ENCODE measurements at regions not wholly inside any gene's neighbourhood (a gene's known extent, or its start where the extent isn't known, plus 50 kb on each side); places are given as distances from the start of the nearest gene placed in this dataset.

- no peak for DNase-seq (ENCODE audit: low spot score)
Observed at GRCh38 chr14:86613126-86613525, 1083.2 kb downstream of the FLRT2 start.

GRCh38 chr14:86604561-86604960 lies 1074.6 kb downstream of the FLRT2 start:
- DNase-seq (ENCODE audit: low spot score): no peak

- no peak for DNase-seq (ENCODE audit: low spot score)
Observed at GRCh38 chr14:86602263-86602662, 1072.3 kb downstream of the FLRT2 start.

GRCh38 chr14:86601813-86602212 lies 1071.9 kb downstream of the FLRT2 start:
- no peak for DNase-seq (ENCODE audit: low spot score)

- DNase-seq (ENCODE audit: low spot score): no peak
Observed at GRCh38 chr14:86597279-86597678, 1067.3 kb downstream of the FLRT2 start.

DNA sequence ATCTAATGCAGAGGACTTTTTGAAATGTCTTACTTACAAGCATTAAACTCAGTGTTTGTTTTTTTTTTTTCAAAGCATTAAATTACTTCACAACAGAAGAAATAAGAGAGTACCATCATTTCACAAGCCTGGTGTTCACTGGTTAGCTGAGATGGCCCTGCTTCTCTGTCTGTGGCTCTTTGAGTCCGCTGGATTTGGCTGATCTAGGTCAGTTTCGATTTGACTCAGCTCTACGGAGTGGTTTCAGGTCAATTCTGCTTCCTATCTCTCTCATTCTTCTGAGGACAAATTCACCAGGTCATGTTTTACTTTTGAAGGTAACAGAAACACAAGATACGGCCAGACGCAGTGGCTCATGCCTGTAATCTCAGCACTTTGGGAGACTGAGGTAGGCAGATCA lies 1066.1 kb downstream of the FLRT2 start:
- DNase-seq (ENCODE audit: low spot score): no peak

DNA sequence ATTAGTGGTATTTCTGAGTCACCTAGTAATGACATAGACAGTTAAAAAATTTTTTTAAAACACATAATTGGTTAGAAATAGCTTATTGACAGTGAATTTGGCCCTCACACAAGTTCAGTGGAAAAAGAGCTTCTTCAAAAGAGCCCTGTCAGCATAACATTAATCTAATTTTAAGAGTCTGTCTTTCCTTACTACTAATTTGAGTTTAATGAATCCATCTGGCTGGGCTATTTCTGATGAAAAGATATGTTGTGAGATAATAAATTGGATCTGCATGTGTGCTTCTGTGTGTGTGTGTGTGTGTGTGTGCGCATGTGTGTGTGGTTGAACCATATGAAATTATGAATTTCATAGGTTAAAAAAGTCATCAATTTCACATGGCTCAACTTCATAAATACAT lies 1045.2 kb downstream of the FLRT2 start:
- DNase-seq (ENCODE audit: low spot score): no peak

DNA sequence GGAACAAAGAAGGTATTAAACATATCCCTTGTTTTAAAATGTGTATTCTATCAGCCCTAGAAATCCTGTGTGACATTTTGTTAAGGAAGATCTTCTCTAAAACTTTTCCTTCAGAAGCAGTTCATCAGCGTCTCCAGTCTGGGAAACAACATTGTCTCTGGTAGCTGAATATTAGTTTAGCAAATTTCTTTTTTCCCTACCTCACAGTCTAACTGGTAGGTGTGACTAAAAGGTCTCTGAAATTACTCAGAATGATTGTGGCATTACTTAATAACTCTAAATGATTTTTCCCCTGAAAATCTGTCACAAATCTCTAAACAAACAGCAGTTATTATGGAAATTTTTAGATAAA lies 1044.8 kb downstream of the FLRT2 start:
- DNase-seq (ENCODE audit: low spot score): no peak

- no peak for DNase-seq (ENCODE audit: low spot score)
Observed at GRCh38 chr14:86574051-86574777, 1044.3 kb downstream of the FLRT2 start.

DNA sequence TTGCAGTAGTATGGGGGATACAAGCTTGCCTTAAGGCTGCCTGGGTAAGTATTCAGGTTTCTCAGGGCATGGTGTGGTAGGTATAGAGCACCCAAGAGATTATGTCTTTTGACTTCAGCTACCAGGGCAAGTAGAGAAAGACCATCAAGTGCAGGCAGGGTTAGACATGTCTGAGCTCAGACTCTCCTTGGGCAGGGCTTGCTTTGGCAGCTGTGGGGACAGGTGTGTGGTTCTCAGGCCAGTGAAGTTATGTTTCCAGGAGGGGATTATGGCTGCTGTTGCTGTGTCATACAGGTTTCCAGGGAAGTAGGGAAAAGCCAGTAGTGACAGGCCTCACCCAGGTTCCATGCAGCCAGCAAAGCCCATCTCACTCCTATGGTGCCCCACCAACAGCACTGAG lies 1040.4 kb downstream of the FLRT2 start:
- DNase-seq (ENCODE audit: low spot score): no peak

DNA sequence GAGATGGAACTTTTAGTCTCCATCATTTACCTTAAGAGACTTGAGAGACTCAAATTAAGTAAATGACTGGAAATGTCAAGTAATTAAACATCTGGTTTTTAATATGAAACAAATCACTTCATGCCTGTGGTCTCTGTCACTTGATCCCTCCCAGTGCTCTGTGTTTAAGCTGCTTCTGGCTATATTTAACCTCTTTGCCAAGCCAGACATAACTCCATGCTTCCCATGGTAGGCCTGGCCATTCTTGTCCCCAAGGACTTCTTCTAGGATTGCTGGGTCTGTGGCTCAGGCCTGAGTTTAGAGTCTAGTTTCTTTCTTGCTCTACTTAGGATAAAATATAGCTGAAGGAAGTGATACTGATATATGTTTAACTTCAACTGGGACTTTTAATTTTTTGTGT lies 1013.6 kb downstream of the FLRT2 start:
- DNase-seq (ENCODE audit: low spot score): no peak

- no peak for DNase-seq (ENCODE audit: low spot score)
Observed at GRCh38 chr14:86541972-86542371, 1012.0 kb downstream of the FLRT2 start.

- no peak for DNase-seq (ENCODE audit: low spot score)
Observed at GRCh38 chr14:86540636-86541247, 1010.8 kb downstream of the FLRT2 start.

- no peak for DNase-seq (ENCODE audit: low spot score)
Observed at GRCh38 chr14:86539361-86540070, 1009.6 kb downstream of the FLRT2 start.

DNA sequence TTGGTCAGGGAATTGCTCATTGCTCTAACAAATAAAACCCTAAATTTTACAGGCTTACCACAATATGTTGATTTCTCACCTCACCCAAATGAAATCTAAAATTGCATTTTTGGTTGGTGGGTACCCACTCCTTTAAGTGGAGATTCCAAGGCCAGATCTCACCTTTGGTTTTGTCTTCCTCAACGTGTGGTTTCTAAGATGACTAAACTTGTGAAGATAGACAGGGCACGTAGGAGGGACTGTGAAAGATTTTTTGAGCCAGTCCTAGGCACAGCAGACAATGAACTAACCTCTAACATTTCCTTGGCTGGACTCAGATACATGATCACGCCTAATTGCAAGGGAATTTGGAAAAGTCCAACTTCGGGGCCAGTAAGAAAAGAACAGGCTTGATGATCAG lies 1003.9 kb downstream of the FLRT2 start:
- DNase-seq (ENCODE audit: low spot score): no peak

DNA sequence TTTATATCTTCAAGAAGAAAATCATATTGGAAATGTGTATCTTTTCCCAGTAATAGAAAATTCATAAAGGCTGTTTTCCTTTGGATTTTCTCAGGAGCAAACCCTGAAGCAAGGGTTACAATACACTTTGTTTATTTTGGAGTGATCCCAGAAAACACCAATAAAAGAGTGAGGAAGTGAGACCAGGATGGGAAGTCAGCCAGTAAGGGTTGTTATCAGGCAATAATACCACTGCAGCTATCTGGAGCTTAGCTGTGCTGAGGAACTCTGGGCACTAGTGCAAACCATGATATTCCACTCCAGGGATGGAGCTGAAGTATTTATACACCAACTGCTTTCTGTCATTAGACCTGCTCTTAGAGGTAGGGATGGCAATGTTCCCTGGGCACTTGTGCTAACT lies 1002.3 kb downstream of the FLRT2 start:
- no peak for DNase-seq (ENCODE audit: low spot score)

GRCh38 chr14:86530457-86530856 lies 1000.5 kb downstream of the FLRT2 start:
- no peak for DNase-seq (ENCODE audit: low spot score)

GRCh38 chr14:86527312-86527711 lies 997.4 kb downstream of the FLRT2 start:
- no peak for DNase-seq (ENCODE audit: low spot score)

- DNase-seq (ENCODE audit: low spot score): no peak
Observed at GRCh38 chr14:86525673-86526072, 995.7 kb downstream of the FLRT2 start.

- DNase-seq (ENCODE audit: low spot score): no peak
Observed at GRCh38 chr14:86521843-86522242, 991.9 kb downstream of the FLRT2 start.

- no peak for DNase-seq (ENCODE audit: low spot score)
Observed at GRCh38 chr14:86521031-86521730, 991.2 kb downstream of the FLRT2 start.

GRCh38 chr14:86518298-86518697 lies 988.4 kb downstream of the FLRT2 start:
- DNase-seq (ENCODE audit: low spot score): no peak

DNA sequence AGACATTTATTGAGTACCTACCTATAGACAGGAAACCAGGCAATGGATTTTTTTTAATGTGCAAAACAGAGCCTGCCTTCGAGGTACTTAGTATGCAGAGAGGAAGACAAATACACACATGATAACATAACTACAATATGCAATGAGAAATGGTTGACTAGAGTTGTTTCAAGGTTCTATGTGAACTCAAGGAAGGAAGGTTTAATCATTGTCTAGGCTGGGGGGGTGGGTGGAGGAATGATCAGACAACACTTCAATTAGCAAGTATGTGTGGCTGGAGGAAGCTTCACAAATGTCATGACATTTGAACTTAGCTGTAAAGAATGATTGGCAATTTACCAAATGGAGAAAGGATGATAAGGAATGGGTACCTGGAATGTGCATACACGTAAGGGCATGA lies 985.3 kb downstream of the FLRT2 start:
- DNase-seq (ENCODE audit: low spot score): no peak

Measured in Ammon's horn (tissue), 1 donor.